HG02938 (cell line): ENCODE measurements at regions not wholly inside any gene's neighbourhood (a gene's known extent, or its start where the extent isn't known, plus 50 kb on each side); places are given as distances from the start of the nearest gene placed in this dataset.
A peak's percentile ranks its signal among the peaks of the same experiment; 100 is the strongest.

Experiments
- ATAC-seq: cut with Tn5 transposase; IDR thresholded peaks from one replicate; pipeline ENCODE4 v1.9.1; 2021; ENCODE audit warnings: mild to moderate bottlenecking, moderate library complexity; ENCODE audit not compliant: unreplicated experiment

DNA sequence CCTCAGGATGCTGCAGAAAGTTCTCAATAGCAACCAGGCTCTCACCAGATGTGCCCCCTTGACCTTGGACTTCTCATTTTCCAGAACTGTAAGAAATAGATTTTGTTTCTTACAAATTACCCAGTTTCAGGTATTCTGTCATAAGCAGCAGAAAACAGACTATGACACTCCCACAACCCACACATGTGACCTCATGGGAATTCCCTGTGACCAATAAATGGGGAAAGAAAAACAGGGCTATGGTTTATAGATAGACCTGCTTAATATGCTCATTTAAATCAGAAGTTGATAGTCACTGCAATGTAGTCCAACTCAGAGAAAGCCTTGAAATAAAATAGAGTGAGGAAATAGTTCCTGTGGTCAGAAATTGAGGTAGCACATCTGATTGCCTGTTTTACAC is 380.9 kb upstream of the PTBP2 start:
- ATAC-seq, result no peak

DNA sequence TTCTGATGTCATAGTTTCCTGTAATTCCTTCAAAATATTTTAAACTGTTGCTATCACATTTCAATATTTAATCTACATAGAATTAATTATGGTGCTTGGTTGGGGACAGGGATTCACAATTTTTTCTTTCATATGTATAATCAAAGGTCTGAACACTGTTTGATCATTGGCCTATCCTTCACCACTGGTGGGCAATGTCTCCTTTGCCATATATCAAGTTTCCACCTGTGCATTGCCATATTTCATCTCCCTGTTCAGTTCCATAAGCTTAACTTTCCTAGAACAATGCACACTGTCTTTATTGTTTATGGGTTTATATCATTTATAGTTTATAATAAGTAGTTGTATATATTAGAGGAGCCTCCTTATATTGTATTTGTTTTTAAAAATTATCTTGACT is 374.9 kb upstream of the PTBP2 start:
- ATAC-seq, result no peak

DNA sequence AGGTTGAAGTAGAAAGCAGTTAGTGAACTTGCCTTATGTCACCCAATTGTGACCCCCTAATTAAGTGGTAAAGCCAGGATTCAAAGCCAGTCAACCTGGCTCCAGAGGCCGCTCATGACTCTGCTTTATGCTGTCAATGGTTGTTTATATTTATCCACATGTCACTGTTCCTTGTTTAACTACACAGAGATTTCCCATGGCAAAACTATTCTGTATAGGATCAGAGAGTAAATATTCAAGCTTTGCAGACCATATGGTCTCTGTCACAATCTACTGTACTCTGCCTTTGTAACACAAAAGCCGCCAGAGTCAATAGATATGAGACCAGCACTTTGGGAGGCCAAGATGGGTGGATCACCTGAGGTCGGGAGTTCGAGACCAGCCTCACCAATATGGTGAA is 371.7 kb upstream of the PTBP2 start:
- ATAC-seq, result no peak

DNA sequence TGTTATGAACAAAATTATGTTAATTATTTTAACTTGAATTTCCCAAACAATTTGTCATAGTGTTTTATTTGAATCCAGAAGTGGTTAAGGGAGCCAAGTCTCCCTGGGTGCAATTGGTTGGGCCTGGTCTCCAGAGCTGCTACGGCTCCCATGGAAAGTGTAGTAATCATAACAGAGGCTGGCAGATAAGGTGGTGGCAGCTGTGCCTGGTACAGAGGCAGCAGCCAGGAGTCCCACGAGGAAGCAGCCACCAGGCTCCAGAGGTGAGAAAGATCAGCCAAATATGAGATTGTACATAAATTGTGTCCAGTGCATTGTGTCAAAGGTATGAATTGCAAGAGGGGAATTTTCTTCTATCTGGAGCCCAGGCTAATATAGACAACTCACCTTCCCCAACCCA is 368.9 kb upstream of the PTBP2 start:
- no peak for ATAC-seq

DNA sequence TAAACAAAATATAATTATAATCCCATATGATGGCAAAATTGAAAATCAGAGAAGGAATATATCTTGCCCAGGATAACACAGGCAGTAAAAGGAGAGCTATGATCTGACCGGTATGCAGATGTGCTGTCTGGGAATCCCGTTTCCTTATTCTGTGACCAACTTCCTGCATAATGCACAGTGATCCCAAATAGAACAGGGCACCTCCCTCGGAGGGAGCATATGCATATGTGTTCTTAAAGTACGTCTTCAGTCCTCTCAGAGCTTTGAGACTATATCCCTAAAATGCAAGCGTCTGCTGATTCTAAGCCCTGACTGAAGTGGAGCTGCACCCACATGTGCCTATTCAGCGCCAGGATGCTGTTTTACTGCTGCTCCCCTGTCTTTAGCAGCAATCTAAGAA is 366.1 kb upstream of the PTBP2 start:
- ATAC-seq, result no peak

DNA sequence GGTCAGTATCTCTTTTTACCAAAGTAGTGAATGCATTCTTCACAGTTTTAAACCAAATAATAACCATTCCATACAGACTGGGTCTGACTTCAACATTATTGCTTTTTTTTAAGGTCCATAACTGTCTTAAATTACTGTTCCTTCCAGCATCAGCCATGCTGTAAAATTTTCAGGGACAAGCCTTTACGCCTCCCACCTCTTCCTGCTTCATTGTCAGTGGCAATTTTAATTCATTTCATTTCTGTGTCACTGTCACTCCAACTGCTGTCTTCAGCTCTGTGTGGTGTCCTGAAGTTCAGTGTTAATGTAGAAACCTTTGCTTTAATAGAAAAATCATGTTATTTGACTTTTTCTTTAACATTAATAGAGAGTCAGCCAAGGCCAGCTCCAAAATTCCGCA is 365.6 kb upstream of the PTBP2 start:
- ATAC-seq, result no peak

DNA sequence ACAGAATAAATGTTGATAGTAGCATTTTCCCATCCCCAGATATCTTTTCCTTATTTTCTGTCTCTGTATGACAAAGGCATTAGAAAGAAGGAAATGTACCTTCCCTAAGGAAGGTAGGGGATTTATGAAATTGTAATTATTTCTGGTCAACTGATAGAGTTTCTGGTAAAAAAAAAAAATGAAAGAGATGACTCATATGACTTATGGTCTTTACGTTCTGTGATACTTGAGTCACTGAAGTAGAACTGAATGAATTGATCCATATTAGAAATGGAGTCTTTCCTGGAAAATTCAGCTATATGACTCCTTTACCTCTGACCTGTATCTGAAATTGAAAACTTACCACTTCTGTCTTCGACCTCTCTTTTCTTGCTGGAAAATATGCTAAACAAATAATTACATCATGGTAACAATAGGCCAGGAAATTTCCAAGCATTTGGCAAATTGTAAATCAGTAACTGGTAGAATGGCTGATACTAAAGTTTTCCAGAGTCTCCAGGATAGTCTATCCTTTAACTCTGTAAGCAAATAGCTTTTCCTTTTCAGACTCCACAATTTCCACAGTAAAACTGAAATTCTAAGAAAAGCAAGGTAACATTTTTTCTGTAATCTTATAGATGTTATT is 364.3 kb upstream of the PTBP2 start:
- no peak for ATAC-seq

DNA sequence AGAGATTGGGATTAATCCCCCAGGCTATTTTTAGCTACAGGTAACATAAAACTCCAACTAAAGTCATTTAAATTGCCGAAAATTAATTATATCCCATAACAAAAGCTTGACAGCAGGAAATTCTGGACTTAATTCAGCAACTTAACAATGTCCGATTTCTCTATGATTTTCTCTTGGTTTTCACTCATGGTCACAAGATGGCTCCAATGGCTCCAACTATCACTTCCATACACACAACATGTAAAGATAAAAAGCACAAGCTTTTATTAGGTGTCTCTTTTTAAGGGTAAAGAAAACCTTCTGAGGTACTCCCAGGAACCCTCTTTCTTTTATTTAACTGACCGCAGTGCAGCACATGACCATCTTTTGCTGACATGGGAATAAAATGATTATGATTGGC is 363.5 kb upstream of the PTBP2 start:
- no peak for ATAC-seq

DNA sequence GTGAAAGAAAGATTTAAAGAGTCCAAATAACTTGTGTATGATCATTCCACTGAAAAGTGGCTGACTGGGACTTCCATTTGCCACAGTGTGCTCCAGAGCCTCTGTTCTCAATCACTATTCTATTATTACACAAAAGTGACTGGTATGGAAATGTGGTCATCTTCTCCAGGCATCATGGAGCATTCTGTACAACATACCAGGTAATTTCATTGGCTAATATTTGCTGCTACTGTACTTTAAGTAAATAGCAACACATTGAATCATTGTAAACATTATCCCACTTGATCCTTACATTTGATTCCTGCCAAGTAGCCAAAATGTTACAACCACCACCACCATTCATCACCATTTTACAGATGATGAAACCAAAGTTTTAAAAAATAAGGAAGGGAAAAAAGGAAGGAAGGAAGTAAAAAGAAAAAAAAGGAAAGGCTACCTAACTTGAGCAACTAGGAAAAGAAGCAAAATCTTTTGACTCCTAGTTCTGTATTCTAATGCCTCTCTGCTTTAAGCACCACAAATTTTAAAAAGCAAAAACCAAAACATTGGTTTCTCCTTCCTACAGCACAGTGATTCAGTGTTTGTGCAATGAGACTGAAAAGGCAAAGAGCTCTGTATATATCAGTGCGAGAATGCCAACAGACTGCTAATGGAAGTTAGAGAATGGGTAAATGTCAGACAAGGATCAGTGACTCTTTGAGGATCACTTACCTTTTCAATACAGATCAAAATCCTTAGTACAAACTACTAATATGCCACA is 361.4 kb upstream of the PTBP2 start:
- no peak for ATAC-seq

DNA sequence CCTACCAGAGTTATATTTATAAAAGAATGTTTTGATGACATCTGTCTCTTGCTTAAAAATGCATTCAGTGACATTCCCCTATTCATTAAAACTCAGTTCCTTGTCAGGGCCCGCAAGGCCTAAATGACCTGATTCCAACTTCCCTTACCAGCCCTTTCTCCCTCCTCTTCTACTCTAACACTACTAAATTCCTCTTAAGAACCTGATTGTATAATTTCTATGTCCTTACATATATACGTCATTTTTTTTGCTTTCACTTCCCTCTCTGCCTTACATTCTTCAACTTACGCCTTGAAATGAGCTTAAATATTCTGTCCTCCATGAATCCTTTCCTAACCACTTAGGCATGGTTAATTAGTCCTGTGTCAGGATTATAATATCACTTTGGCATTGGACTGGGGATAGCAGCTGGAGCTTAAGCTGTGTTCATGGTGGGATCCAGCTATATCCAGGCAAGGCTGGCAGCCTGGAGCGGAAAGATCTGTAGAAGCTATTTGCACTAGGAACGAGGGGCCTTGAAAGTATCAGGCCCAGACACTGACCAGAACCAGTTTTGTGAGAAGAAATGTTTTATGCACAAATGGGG is 360.2 kb upstream of the PTBP2 start:
- no peak for ATAC-seq

DNA sequence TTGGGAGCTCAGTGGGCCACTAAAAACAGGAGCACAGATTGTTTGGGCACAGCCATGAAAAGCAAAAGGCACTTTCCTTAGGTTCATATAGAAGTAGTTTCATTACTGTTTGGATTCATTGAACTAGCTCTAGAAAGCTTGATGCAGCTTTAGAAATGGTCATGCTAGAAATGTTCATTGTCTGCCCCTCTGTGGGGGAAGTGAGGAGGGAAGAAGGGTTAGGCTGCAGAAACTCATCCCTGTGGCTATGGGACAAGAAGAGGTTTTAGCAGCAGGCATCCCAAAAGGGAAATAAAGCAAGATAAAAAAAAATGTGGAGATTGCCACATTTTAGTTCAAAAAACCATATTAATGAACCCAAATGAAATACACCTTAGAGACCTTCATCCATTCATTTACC is 359.6 kb upstream of the PTBP2 start:
- no peak for ATAC-seq

DNA sequence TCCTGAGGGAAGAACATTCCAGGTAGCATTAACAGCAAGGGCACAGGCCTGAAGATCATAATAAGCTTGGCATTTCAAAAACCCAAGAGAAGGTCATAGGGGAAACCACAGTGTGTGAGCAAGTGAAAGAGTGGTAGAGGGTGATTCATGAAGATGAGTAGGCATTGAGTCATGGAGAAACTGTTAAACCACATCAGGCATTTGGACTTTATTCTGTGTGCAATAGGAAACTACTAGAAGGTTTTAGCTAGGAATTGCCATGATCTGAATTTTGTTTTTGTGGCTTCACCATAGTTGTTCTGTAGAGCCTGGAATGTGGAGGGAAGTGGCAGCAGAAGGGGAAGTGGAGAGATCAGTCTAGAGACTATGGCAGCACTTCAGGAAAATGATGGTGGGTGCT is 359.0 kb upstream of the PTBP2 start:
- peak; percentile 71 for ATAC-seq

DNA sequence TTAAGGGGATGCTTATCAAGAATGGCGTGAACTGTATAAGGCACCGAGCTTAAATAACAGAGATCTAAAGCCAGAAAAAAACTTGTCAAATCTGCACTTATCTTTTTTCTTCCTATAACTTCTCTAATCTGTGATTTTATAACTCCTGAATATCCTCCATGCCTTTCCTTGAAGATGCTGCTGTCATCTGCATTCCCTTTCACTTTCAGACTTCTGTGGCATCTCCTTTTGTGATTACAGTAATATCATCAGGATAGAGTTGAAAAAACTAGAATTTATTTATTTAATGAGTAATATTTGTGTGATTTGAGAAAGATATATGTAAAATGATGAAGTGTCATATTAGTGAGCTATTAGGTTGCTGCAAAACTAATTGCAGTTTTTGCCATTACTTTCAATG is 357.8 kb upstream of the PTBP2 start:
- no peak for ATAC-seq

DNA sequence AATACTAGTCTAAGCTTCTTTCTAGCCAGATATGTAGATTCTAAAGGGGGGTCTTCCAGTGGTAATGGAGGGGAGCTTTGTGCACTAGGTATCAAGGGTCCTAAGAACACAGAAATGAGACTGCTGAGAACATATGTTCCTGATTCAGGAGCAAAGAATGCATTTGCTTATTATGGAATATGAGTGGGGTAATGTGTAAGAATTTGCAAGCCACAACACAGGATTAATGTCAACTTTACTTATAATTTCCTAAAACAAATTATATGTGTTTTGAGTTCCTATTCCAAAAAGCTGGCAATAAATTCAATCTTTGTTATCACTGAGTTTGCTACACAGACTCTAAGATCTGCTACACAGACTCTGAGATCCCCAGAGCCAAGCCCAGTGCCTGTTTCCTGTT is 357.0 kb upstream of the PTBP2 start:
- no peak for ATAC-seq

DNA sequence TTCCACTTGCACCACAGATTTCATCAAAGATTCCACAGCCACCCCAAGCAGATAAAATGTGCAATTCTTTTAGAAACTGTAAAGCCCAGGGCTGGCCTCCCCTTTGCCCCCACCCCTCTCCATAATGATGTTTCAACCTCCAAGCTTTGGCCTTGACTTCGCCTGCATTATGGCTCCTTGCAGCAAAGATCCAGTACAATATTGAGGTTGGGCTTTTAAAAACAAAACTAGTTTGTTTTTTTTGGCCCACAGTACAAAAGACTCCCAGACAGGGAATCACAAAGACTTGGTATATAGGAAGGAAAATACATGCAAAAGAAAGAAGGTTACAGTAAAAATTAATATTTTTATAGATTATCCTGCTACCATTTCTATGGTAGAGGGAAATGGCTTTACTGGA is 356.5 kb upstream of the PTBP2 start:
- ATAC-seq, result no peak

DNA sequence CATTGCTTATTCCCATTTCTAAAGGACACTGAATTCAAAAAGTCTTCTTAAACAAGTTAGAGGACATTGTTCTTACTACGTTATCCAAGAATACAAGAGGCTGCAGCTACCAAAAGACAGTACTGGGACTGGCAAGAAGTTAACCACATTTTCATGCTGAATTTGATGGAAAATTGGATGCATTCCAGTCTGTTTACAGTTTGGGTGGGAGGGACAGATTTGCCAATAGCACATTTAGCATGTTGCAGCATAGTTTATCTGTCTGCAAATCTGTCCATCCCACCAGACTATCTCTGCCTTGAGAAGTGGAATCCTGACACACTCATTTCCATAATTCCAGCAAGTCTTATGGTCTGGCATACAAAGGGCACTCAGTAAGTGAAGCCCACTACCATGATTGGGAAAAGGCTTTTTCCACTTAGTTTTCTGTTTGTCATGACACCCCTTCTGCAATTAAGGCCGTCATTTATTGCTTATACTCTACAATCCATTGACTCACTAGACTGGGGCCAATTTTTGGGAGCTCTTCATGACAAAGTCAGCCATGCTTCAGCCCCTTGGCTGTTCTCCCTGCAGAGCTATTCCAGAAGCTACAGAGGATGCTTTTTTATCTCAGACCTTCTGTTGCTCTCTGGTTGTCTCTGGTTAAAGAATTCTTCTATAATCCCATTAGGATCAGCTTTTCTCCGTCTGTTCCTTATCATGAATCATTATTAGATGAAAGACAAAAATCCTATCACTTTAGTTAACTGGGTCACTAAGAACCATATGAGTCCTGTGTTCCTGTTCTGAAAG is 355.8 kb upstream of the PTBP2 start:
- ATAC-seq, result no peak

DNA sequence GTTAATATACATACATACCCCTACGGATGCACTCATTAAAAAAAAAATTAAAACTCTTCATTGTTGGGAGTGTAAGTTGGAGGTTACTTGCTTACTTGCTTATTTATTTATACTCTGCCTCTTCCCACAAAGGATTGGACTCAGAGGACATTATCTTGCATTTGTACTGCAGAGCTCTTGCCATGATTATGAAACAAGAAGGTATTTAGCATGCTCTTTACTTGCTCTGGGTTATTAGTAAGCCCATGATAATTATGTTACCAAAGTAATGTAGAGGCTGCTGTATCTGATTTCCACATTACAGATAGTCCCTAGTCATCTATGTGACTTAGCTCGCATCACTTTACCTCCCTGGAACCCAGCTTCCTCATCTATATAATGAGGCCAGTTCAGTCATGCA is 355.1 kb upstream of the PTBP2 start:
- ATAC-seq, result no peak

DNA sequence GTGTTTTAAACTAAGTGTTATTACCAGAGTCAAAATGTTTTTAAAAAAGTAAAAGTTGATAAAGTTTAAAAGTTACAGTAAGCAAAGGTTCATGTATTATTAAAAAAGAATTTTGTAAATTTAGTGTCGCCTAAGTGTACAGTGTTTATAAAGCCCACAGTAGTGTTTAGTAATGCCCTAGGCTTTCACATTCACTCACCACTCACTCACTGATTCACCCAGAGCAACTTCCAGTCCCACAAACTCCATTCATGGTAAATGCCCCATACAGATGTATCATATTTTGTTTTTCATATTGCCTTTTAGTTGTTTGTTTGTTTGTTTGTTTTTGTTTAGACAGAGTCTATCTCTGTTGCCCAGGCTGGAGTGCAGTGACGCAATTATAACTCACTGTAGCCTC is 353.8 kb upstream of the PTBP2 start:
- no peak for ATAC-seq

DNA sequence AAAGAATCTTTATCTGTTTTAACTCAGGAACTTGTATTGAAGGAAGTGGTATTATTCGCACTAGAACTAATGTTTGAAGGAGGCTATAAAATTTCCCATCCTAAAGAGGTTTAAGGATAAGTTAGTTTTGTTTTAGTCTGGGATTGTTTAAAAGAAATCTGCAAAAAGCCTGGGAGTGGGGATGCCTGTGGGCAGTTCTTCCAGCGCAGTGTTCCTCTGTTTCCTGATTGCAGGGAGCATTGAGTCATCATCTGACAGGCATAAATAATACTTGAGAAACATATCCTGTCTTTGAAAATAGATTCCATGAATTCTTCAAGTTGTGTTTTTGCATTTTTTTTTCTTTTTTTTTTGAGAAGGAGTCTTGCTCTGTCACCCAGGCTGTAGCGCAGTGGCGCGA is 350.8 kb upstream of the PTBP2 start:
- ATAC-seq, result no peak

DNA sequence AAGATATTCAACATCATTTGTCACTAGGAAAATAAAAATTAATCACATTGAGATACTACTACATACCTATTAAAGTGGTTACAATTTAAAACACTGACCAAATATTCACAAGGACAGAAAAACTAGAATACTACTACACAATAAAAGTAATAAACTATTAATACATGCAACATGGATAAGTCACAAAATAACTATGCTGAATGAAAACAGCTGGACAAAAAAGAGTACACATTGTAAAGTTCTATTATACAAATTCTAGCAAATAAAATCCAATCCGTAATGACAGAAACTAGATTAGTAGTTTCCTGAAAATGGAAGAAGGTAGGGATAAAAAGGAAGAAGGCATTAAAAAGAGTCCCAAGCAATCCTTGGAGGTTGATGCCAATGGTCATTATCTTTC is 348.7 kb upstream of the PTBP2 start:
- no peak for ATAC-seq

DNA sequence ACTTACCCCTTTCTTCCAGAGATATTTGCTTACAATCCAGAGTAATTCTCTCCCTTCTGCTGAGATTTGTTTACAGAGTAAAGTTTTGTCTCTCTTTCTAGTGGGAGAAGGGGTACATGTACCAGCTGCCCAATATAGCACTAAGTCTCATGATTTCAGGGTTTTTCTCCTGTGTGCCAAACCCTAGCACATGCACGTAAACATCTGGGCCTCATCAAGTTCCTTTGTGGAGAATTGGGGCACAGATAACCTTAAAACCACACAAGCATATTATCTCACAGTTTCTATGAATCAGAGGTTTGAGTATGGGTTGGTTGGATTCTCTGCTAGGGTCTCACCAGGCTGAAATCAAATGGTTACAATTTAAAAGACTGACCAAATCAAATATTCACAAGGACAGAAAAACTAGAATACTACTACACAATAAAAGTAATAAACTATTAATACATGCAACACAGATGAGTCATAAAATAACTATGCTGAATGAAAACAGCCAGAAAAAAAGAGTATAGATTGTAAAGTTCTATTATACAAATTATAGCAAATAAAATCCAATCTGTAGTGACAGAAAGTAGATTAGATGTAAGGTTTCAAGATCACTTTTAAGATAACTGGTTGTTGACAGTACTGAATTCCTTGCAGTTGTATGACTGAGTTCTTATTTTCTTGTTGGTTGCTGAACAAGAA is 347.4 kb upstream of the PTBP2 start:
- ATAC-seq, result no peak
